A673 (cell line): ENCODE measurements at regions not wholly inside any gene's neighbourhood (a gene's known extent, or its start where the extent isn't known, plus 50 kb on each side); places are given as distances from the start of the nearest gene placed in this dataset.

Experiments used
- CTCF ChIP-seq: fragments of 300-800, 200-600 bp; sonication (generic); conservative IDR thresholded peaks from 2 replicates; pipeline ENCODE4 v1.5.1; 2017; ENCODE audit warnings: low read depth, mild to moderate bottlenecking, antibody characterized with exemption, low read length, moderate library complexity, mixed read lengths
- EZH2 ChIP-seq: fragments of 200-600 bp; sonication (generic); IDR thresholded peaks from 2 replicates; pipeline ENCODE4 v1.6.1; 2017; ENCODE audit warnings: borderline replicate concordance, low read depth, mild to moderate bottlenecking, mixed read lengths, antibody characterized with exemption, low read length; ENCODE audit not compliant: poor library complexity, severe bottlenecking

GRCh38 chr5:121246971-121247370 lies 604.7 kb upstream of the FTMT start:
- TF ChIP-seq CTCF (no peak), EZH2 (no peak)
